Astrocyte (in vitro differentiated cells and primary cell): ENCODE measurements at regions not wholly inside any gene's neighbourhood (a gene's known extent, or its start where the extent isn't known, plus 50 kb on each side); places are given as distances from the start of the nearest gene placed in this dataset.

Experiments used
- DNase-seq: peaks from one replicate; pipeline ENCODE4 v3.0.0-alpha.2; 2010; ENCODE audit warnings: low read depth
- FAIRE-seq: peaks from 2 replicates; lab custom pipeline; 2011; peaks lifted over from hg19 to GRCh38; lab: Jason Lieb, UNC
- H2AFZ ChIP-seq: 2 replicates; pipeline ENCODE4 v1.6.0; 2012; ENCODE audit warnings: low read depth, low read length, inconsistent platforms
- H3K27ac ChIP-seq: 2 replicates; pipeline ENCODE4 v1.5.1; 2011; ENCODE audit warnings: low read depth, low read length, inconsistent platforms
- H3K27me3 ChIP-seq: 2 replicates; pipeline ENCODE4 v1.6.0; 2011; ENCODE audit warnings: low read length, inconsistent platforms; ENCODE audit not compliant: insufficient read depth
- H3K36me3 ChIP-seq: 2 replicates; pipeline ENCODE4 v1.5.1; 2011; ENCODE audit warnings: low read length, inconsistent platforms; ENCODE audit not compliant: insufficient read depth
- H3K4me1 ChIP-seq: 2 replicates; pipeline ENCODE4 v1.5.1; 2011; ENCODE audit warnings: low read length, inconsistent platforms; ENCODE audit not compliant: insufficient read depth
- H3K4me2 ChIP-seq: 2 replicates; pipeline ENCODE4 v1.6.0; 2012; ENCODE audit warnings: low read length, inconsistent platforms
- H3K4me3 ChIP-seq: 2 replicates; pipeline ENCODE4 v1.5.1; 2011; ENCODE audit warnings: low read depth, mild to moderate bottlenecking, low read length, inconsistent platforms; ENCODE audit not compliant: insufficient read depth
- H3K79me2 ChIP-seq: 2 replicates; pipeline ENCODE4 v1.6.0; 2012; ENCODE audit warnings: mild to moderate bottlenecking, low read length, inconsistent platforms; ENCODE audit not compliant: insufficient read depth
- H3K9ac ChIP-seq: 2 replicates; pipeline ENCODE4 v1.6.0; 2012; ENCODE audit warnings: mild to moderate bottlenecking, low read length, inconsistent platforms
- H3K9me3 ChIP-seq: 2 replicates; pipeline ENCODE4 v1.5.1; 2012; ENCODE audit warnings: low read depth, mild to moderate bottlenecking, low read length, inconsistent platforms; ENCODE audit not compliant: insufficient read depth
- H4K20me1 ChIP-seq: 2 replicates; pipeline ENCODE4 v1.6.0; 2012; ENCODE audit warnings: low read length, inconsistent platforms; ENCODE audit not compliant: insufficient read depth
- H3K27ac Mint-ChIP-seq: one replicate; pipeline ENCODE4 v1.8.0; 2021; ENCODE audit warnings: mild to moderate bottlenecking, mixed read lengths; ENCODE audit not compliant: unreplicated experiment
- H3K27me3 Mint-ChIP-seq: one replicate; pipeline ENCODE4 v1.8.0; 2021; ENCODE audit warnings: low read depth, mixed read lengths; ENCODE audit not compliant: unreplicated experiment
- H3K36me3 Mint-ChIP-seq: one replicate; pipeline ENCODE4 v1.8.0; 2021; ENCODE audit warnings: low read depth, mixed read lengths; ENCODE audit not compliant: unreplicated experiment
- H3K4me1 Mint-ChIP-seq: one replicate; pipeline ENCODE4 v1.8.0; 2021; ENCODE audit warnings: low read depth, mixed read lengths; ENCODE audit not compliant: unreplicated experiment
- H3K4me3 Mint-ChIP-seq: one replicate; pipeline ENCODE4 v1.8.0; 2021; ENCODE audit warnings: mild to moderate bottlenecking, moderate library complexity, mixed read lengths; ENCODE audit not compliant: unreplicated experiment
- H3K9me3 Mint-ChIP-seq: one replicate; pipeline ENCODE4 v1.8.0; 2021; ENCODE audit warnings: mild to moderate bottlenecking, mixed read lengths; ENCODE audit not compliant: unreplicated experiment
- EZH2 ChIP-seq: IDR thresholded peaks from 2 replicates; pipeline ENCODE4 v1.6.1; 2012; ENCODE audit warnings: mild to moderate bottlenecking, low read length, inconsistent platforms; ENCODE audit not compliant: insufficient read depth
- TF ChIP-seq, protein P1 (sequence below): IDR thresholded peaks from 2 replicates; pipeline ENCODE4 v1.5.1; 2011; ENCODE audit warnings: low read depth, mild to moderate bottlenecking, inconsistent platforms, low read length, moderate library complexity; ENCODE audit not compliant: insufficient read depth

DNA sequence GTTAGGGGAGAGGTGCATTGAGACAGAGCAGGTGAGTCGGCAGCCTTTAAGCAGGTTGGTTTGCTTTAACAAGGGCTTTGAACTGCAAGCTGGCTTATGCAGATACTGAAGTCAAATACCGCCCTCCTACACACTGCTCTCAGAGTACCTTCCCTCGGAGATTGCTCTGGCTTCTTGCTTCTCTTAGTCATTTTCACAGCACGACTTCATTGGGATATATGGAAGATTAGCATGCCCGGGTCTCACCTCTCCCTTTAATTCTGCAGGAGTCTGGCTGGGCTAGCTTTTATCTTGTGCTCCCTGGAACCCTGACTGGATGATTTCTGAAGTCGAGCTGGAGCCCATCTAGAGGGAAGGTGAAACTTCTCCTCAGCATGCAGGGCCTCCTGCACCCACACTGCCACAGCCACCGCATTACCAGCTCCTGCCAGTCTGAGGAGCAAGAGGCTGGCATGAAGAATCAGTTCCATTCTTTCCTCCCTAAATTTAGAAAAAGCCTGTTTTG is 395.5 kb upstream of the HNRNPA3 start:
- H3K4me1 Mint-ChIP-seq = peaks cover 4% of the 10 kb centered on the region
- H3K27me3 Mint-ChIP-seq = peaks cover 5% of the 10 kb centered on the region
- Histone ChIP-seq H3K9ac (no peak overlapping the region), H4K20me1 (no peaks in the 10 kb centered on the region), H3K4me2 (no peak overlapping the region), H2AFZ (no peak overlapping the region), H3K36me3 (no peaks in the 10 kb centered on the region), H3K4me1 (no peaks in the 10 kb centered on the region), H3K4me3 (no peak overlapping the region), H3K27me3 (no peaks in the 10 kb centered on the region), H3K9me3 (no peaks in the 10 kb centered on the region), H3K27ac (no peak overlapping the region), H3K79me2 (no peaks in the 10 kb centered on the region)
- FAIRE-seq (no peak), DNase-seq (no peak)
- TF ChIP-seq, protein P1, sequence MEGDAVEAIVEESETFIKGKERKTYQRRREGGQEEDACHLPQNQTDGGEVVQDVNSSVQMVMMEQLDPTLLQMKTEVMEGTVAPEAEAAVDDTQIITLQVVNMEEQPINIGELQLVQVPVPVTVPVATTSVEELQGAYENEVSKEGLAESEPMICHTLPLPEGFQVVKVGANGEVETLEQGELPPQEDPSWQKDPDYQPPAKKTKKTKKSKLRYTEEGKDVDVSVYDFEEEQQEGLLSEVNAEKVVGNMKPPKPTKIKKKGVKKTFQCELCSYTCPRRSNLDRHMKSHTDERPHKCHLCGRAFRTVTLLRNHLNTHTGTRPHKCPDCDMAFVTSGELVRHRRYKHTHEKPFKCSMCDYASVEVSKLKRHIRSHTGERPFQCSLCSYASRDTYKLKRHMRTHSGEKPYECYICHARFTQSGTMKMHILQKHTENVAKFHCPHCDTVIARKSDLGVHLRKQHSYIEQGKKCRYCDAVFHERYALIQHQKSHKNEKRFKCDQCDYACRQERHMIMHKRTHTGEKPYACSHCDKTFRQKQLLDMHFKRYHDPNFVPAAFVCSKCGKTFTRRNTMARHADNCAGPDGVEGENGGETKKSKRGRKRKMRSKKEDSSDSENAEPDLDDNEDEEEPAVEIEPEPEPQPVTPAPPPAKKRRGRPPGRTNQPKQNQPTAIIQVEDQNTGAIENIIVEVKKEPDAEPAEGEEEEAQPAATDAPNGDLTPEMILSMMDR = no peak
- no peak for TF ChIP-seq EZH2
- no peak overlapping the region for H3K4me3 Mint-ChIP-seq
- H3K36me3 Mint-ChIP-seq = no peaks in the 10 kb centered on the region
- H3K9me3 Mint-ChIP-seq = peaks cover 1% of the 10 kb centered on the region
- H3K27ac Mint-ChIP-seq = no peak overlapping the region

DNA sequence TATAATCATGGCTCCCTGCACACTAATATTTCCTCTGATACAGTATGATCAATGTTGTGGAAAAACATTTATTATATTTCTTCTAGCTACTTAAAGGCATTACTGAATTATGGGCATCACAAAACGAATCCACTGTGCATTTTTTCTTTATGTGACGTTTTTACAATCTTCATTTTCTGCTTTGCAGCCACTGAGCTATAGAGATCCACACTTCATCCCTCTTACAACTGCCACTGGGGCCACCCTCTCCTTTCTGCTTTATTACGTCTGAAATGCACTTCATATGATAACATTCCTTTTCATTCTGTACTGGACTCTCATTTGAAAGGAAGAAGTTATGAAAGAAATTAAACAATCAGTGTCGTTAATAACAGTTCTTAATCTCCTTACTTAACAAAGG is 394.5 kb upstream of the HNRNPA3 start:
- Mint-ChIP-seq H3K36me3 (no peaks in the 10 kb centered on the region), H3K4me1 (peaks cover 4% of the 10 kb centered on the region), H3K4me3 (no peak overlapping the region), H3K9me3 (peaks cover 1% of the 10 kb centered on the region), H3K27me3 (peaks cover 7% of the 10 kb centered on the region), H3K27ac (no peak overlapping the region)
- FAIRE-seq = no peak
- H2AFZ ChIP-seq = no peak overlapping the region
- H3K4me1 ChIP-seq = no peaks in the 10 kb centered on the region
- no peaks in the 10 kb centered on the region for H3K79me2 ChIP-seq
- no peaks in the 10 kb centered on the region for H3K36me3 ChIP-seq
- H3K27ac ChIP-seq = no peak overlapping the region
- no peaks in the 10 kb centered on the region for H4K20me1 ChIP-seq
- no peaks in the 10 kb centered on the region for H3K27me3 ChIP-seq
- H3K9me3 ChIP-seq = no peaks in the 10 kb centered on the region
- H3K4me2 ChIP-seq = no peak overlapping the region
- no peak overlapping the region for H3K9ac ChIP-seq
- H3K4me3 ChIP-seq = no peak overlapping the region
- TF ChIP-seq, protein P1 = no peak
- no peak for DNase-seq

DNA sequence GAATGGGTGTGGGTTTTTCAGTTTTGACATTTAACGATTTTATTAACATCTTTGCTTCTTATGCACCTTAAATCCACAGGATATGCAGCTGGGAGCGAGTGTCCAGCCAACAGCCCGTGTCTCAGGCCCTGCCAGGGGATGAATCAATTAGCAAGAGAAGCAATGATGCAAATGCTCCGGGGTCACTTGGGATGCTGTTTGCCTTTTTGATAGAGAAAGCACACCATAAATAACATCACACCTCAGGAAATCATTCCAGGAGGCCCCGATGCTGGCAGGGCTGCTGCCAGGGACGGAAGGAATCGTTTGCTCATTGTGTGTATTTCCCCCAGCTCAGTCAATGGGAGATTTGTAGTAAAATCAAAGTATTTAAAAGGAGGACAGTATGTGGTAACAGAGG is 394.0 kb upstream of the HNRNPA3 start:
- no peak for FAIRE-seq
- Mint-ChIP-seq H3K4me1 (peaks cover 4% of the 10 kb centered on the region), H3K27ac (no peak overlapping the region)

More for the DNA sequence above, 394.0 kb upstream of the HNRNPA3 start:
- H3K9ac ChIP-seq = no peak overlapping the region
- H3K4me3 ChIP-seq = no peak overlapping the region
- no peaks in the 10 kb centered on the region for H3K9me3 ChIP-seq
- Mint-ChIP-seq H3K27me3 (peaks cover 7% of the 10 kb centered on the region), H3K36me3 (no peaks in the 10 kb centered on the region), H3K9me3 (peaks cover 1% of the 10 kb centered on the region), H3K4me3 (no peak overlapping the region)
- no peak for TF ChIP-seq EZH2
- TF ChIP-seq, protein P1 = no peak
- H3K79me2 ChIP-seq = no peaks in the 10 kb centered on the region
- no peaks in the 10 kb centered on the region for H3K27me3 ChIP-seq
- no peak overlapping the region for H3K27ac ChIP-seq
- no peak overlapping the region for H2AFZ ChIP-seq
- no peaks in the 10 kb centered on the region for H4K20me1 ChIP-seq
- no peak overlapping the region for H3K4me2 ChIP-seq
- no peak for DNase-seq
- no peaks in the 10 kb centered on the region for H3K36me3 ChIP-seq
- no peaks in the 10 kb centered on the region for H3K4me1 ChIP-seq
